ENCODE measurements at regions not wholly inside any gene's neighbourhood (a gene's known extent, or its start where the extent isn't known, plus 50 kb on each side); places are given as distances from the start of the nearest gene placed in this dataset.
"Not testable (repeated sequence)": the region's sequence is repeated elsewhere in the genome, so short reads cannot be mapped to it uniquely, and the experiment has no call there.

DNA sequence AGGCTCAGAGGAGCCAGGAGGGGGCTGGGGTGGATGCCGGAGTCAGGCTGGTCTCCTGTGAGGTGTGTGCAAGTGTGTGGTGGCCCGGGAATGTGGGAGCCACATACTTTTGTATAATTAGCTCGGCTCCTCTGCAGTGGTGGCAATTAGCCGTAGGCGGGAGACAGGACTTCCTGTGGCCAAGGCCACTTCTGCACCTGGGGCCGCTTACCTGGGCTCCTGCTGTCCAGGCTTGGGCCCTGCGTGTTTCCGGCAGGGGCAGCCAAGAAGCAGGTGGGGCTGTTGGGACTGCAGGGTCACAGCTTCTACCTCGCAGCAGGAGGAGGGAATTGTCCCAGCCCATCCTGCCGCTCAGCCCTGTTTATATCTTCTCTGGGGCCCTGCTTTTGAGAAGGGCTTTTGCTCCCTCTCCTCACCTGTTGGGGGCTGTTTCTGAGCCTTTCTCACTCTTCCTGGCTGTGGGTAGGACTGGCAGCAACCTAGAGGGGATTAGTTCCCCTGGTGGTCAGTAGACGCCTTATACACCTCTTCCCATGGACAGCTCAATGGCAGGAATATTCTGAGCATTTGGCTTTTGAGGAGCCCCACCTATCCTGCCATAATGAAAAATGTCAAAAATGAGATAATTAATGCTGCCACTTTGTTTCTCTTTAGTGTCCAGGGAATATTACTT, 145.4 kb upstream of the PITX1 start:
- no peak for DNase-seq (ENCODE audit: low spot score)

DNA sequence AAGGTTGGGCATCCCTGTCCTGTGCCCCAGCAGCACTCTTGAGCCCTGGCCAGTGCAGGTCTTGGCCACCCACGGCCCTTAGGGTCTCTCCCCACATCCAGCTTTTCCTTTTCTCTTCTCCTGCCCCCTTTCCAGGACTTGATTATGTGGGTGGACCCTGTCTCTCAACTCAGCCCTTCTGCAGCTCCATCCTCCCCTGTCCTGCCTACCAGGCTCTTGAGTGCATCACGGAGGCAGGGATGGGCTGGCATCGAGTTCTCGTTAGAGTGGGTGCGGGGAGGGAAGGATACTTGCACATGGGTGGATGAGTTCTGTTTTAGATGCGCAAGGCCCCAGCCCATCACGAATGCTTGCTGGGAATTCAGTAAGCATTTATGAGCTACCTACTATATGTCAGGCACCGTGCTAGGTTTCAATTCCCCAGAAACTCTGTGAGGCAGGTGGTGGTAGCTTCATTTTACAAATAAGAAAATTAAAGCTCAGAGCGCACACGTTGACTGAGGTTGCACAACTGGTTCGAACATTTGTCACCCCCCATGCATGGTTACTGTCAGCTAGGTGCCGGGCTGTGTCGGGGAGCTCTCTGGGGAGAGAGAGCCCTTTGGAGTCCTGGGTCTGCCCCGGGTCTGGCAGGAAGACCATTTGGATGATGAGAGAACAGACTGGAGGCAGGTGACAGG, 144.6 kb upstream of the PITX1 start:
- no peak for DNase-seq (ENCODE audit: low spot score)

DNA sequence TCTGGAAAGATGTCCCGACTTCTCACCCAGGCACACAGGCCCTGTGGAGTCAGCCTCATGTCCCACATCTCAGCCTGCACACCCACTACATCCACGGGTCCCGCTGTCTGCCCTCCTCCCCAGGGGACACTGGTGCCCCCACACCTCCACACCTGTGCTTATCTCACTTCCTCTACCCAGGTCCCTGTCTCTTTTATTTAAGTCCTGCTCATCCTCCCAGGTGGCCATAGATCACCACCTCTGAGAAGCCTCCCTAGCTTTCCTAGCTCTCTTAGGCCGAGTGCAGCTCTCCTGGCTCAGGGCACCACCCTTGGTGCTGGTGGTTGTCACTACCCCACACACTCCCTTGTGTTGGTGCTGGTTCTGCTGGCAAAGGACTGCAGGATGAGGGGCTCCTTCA, 143.6 kb upstream of the PITX1 start:
- no peak for DNase-seq (ENCODE audit: low spot score)

DNA sequence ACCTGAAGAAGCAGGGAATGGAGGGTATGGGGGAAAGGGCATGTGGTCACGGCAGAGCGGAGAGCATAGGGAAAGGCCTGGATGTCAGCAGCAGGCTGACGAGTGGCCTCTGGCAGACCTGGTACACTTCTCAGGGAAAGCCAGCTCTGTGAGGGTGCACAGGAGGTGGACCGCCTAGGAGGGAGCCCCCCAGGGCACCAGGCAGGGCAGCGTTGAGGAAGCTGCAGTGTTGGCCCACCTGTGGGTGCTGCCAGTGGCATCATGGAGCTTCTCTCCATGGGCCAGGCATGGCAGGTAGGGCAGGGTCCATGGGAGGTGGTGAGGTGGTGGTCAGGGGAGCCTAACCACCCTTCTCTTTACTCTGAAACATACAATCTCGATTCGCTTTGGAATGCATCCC, 143.0 kb upstream of the PITX1 start:
- no peak for DNase-seq (ENCODE audit: low spot score)

GRCh38 chr5:135174315-135175096, 140.5 kb upstream of the PITX1 start:
- no peak for DNase-seq (ENCODE audit: low spot score)

- no peak for DNase-seq (ENCODE audit: low spot score)
Measured at GRCh38 chr5:135173662-135174290, 139.7 kb upstream of the PITX1 start.

- no peak for DNase-seq (ENCODE audit: low spot score)
Measured at GRCh38 chr5:135172718-135173117, 138.7 kb upstream of the PITX1 start.

- no peak for DNase-seq (ENCODE audit: low spot score)
Measured at GRCh38 chr5:135171336-135171735, 137.3 kb upstream of the PITX1 start.

DNA sequence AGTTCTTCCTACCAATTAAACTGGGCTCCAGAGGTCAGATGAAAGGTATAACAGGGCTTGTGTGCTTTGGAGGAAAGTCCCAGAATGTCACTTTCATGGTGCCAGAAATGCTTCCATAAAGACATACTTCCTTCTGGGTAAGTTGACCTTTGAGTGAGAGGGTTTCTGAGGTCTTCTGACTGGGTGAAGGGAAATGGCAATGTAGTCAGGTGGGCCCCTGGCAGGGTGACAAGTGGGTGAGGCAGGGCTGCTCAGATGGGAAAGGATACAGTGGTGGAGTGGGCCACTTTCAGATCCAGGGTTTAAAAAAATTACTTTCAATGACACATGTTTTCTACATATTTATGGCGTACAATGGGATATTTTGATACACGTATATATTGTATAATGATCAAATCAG, 136.5 kb upstream of the PITX1 start:
- DNase-seq (ENCODE audit: low spot score) = no peak

GRCh38 chr5:135169753-135170152, 135.7 kb upstream of the PITX1 start:
- no peak for DNase-seq (ENCODE audit: low spot score)

DNA sequence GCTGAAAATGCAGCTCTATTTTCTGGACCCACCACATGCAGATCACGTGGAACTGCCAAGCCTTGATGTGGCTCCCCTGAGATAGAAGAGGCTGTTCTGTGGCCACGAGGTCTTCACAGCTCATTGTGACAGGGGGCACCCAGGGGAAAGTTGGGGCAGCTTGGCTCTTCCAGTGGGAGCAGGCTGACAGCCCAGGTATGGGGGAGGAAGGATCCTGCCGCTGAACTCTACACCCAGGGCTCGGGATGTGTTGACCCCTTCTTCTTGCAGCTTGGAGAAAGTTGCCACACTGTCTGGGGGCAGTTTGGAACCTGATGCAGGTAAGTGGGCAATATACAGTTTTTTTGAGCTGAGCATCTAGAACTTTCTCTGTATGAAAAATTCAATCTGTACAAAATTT, 133.6 kb upstream of the PITX1 start:
- DNase-seq (ENCODE audit: low spot score) = no peak

DNA sequence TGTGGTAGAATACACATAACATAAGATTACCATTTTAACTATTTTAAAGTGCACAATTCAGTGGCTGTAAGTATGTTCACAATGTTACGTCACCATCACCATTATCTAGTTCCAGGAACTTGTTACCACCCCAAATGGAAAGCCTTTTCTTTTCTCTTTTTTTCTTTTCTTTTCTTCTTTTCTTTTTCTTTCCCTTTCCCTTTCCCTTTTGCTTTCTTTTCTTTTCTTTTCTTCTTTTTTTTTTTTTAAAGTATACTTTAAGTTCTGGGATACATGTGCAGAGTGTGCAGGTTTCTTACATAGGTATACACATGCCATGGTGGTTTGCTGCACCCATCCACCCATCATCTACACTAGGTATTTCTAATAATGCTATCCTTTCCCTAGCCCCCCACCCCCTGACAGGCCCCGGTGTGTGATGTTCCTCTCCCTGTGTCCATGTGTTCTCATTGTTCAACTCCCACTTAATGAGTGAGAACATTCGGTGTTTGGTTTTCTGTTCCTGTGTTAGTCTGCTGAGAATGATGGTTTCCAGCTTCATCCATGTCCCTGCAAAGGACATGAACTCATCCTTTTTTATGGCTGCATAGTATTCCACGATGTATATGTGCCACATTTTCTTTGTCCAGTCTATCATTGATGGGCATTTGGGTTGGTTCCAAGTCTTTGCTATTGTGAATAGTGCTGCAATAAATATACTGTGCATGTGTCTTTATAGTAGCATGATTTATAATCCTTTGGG, 131.0 kb upstream of the PITX1 start:
- not testable (repeated sequence) for DNase-seq (ENCODE audit: low spot score)

GRCh38 chr5:135163964-135164363, 129.9 kb upstream of the PITX1 start:
- no peak for DNase-seq (ENCODE audit: low spot score)

GRCh38 chr5:135163391-135163790, 129.4 kb upstream of the PITX1 start:
- no peak for DNase-seq (ENCODE audit: low spot score)

GRCh38 chr5:135162661-135163265, 128.7 kb upstream of the PITX1 start:
- DNase-seq (ENCODE audit: low spot score) = no peak

GRCh38 chr5:135161221-135161620, 127.2 kb upstream of the PITX1 start:
- no peak for DNase-seq (ENCODE audit: low spot score)

GRCh38 chr5:135160036-135160675, 126.1 kb upstream of the PITX1 start:
- DNase-seq (ENCODE audit: low spot score) = no peak

DNA sequence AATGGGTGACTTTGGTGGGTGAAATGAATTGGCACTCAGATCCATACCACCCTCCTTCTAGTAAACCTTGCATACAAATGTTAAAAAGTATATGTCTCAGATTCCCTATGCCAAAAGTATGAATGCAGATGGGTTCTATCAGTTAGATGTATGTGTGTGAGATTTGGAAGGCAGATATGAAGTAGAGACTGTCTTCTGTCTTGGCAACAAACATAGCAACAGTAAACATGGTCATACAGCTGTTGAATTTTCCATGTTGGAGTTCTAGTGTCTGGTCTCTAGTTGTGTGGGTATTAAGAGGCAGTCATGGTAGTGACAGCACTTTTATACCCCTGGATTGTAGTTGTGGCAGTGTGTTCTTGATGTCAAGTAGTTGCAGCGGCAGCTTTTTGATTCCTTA, 125.6 kb upstream of the PITX1 start:
- no peak for DNase-seq (ENCODE audit: low spot score)

GRCh38 chr5:135158982-135159381, 125.0 kb upstream of the PITX1 start:
- DNase-seq (ENCODE audit: low spot score) = no peak

DNA sequence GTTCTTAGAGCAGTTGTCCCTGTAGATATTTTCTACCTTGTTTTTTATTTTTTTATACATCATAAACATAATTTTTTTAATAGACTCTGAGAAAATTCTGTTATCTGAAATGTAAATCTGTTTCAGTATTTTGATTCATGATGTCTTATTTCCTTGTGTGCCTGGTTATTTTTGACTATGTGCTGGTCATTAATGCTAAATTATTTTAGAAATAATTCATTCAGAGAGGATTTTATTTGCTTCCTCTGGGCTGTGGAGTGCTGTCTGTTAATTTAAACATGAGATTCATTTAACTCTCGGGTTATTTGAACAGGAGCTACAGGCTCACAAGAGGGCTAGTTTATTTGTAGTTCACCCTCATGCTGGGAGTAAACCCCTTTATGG, 124.3 kb upstream of the PITX1 start:
- no peak for DNase-seq (ENCODE audit: low spot score)

Measured in pons (tissue), 1 donor.